Progenitor cell of endocrine pancreas (in vitro differentiated cells): ENCODE measurements at regions not wholly inside any gene's neighbourhood (a gene's known extent, or its start where the extent isn't known, plus 50 kb on each side); places are given as distances from the start of the nearest gene placed in this dataset.

Experiments
- DNase-seq: peaks from one replicate; pipeline ENCODE4 v3.0.0; 2021; ENCODE audit warnings: low spot score; ENCODE audit not compliant: unreplicated experiment
- H3K27ac Mint-ChIP-seq: 2 replicates; pipeline ENCODE4 v1.8.0; 2021; ENCODE audit warnings: mild to moderate bottlenecking, moderate library complexity, mixed read lengths
- H3K27me3 Mint-ChIP-seq: 2 replicates; pipeline ENCODE4 v1.8.0; 2021; ENCODE audit warnings: mixed read lengths
- H3K36me3 Mint-ChIP-seq: 2 replicates; pipeline ENCODE4 v1.8.0; 2022; ENCODE audit warnings: mixed read lengths; ENCODE audit not compliant: insufficient read depth
- H3K4me1 Mint-ChIP-seq: 2 replicates; pipeline ENCODE4 v1.8.0; 2021; ENCODE audit warnings: low read depth, mixed read lengths
- H3K4me3 Mint-ChIP-seq: 2 replicates; pipeline ENCODE4 v1.8.0; 2021; ENCODE audit warnings: low read depth, mild to moderate bottlenecking, moderate library complexity, mixed read lengths
- H3K9me3 Mint-ChIP-seq: 2 replicates; pipeline ENCODE4 v1.8.0; 2021; ENCODE audit warnings: low read depth, mixed read lengths
- CTCF ChIP-seq: fragments of 200-600 bp; sonication (generic); IDR thresholded peaks from one replicate; pipeline ENCODE4 v1.5.0; 2021; ENCODE audit warnings: antibody characterized with exemption, mild to moderate bottlenecking; ENCODE audit not compliant: unreplicated experiment

- Mint-ChIP-seq H3K4me3 (no peak overlapping the region), H3K27ac (no peak overlapping the region), H3K36me3 (no peaks in the 10 kb centered on the region), H3K9me3 (peaks cover 37% of the 10 kb centered on the region), H3K4me1 (no peaks in the 10 kb centered on the region), H3K27me3 (no peaks in the 10 kb centered on the region)
- no peak for DNase-seq
- TF ChIP-seq CTCF = no peak
Observed at GRCh38 chr20:7806831-7807230, 133.4 kb downstream of the HAO1 start.

GRCh38 chr20:7817286-7817685 lies 123.0 kb downstream of the HAO1 start:
- DNase-seq = no peak
- TF ChIP-seq CTCF = no peak
- Mint-ChIP-seq H3K27ac (no peak overlapping the region), H3K27me3 (no peaks in the 10 kb centered on the region), H3K9me3 (no peaks in the 10 kb centered on the region), H3K4me3 (no peak overlapping the region), H3K4me1 (peaks cover 2% of the 10 kb centered on the region), H3K36me3 (no peaks in the 10 kb centered on the region)

DNA sequence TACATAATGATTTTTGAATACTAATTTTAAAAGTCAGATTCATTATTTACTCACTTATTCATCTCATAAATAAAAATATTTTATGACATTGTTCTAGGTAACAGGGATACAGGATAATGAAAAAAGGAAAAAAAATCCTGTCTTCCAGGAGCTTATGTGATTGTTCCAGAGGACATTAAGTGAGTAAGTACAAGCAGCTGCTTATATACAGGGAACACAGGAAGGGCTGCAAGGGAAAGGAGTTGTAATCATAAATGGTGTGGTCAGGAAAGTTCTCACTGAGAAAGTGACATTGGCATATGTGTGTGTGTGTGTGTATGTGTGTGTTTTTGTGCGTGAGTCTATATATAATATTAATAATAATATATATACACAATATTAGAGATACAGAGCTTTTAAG lies 121.8 kb downstream of the HAO1 start:
- TF ChIP-seq CTCF = no peak
- Mint-ChIP-seq H3K27ac (no peak overlapping the region), H3K9me3 (peaks cover 1% of the 10 kb centered on the region), H3K4me1 (peaks cover 2% of the 10 kb centered on the region), H3K27me3 (no peaks in the 10 kb centered on the region), H3K4me3 (no peak overlapping the region), H3K36me3 (no peaks in the 10 kb centered on the region)
- DNase-seq = no peak

- no peak overlapping the region for H3K4me3 Mint-ChIP-seq
- no peaks in the 10 kb centered on the region for H3K27me3 Mint-ChIP-seq
- H3K27ac Mint-ChIP-seq = no peak overlapping the region
- no peaks in the 10 kb centered on the region for H3K36me3 Mint-ChIP-seq
- no peak for DNase-seq
- H3K9me3 Mint-ChIP-seq = peaks cover 3% of the 10 kb centered on the region
- no peaks in the 10 kb centered on the region for H3K4me1 Mint-ChIP-seq
- TF ChIP-seq CTCF = no peak
Observed at GRCh38 chr20:7820897-7821296, 119.4 kb downstream of the HAO1 start.

DNA sequence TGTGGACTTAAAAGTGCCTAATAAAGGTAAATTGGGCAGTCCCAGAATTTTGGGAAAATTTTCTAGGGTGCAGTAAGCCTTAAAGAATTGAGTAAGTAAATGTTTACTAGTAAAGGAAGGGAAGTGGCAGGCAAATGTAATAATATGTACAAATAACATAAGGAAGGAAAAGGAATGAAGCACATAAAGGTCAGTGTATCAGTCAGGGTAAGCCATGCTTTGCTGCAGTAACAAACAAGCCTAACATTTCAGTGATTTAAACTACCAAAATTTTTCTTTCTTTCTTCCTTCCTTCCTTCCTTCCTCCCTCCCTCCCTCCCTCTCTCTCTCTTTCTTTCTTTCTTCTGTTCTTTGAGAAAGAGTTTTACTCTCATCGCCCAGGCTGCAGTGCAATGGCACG lies 117.5 kb downstream of the HAO1 start:
- no peaks in the 10 kb centered on the region for H3K27me3 Mint-ChIP-seq
- no peaks in the 10 kb centered on the region for H3K4me1 Mint-ChIP-seq
- H3K36me3 Mint-ChIP-seq = no peaks in the 10 kb centered on the region
- no peak overlapping the region for H3K4me3 Mint-ChIP-seq
- peaks cover 3% of the 10 kb centered on the region for H3K9me3 Mint-ChIP-seq
- no peak overlapping the region for H3K27ac Mint-ChIP-seq
- DNase-seq = no peak
- no peak for TF ChIP-seq CTCF

- Mint-ChIP-seq H3K27me3 (no peaks in the 10 kb centered on the region), H3K27ac (no peak overlapping the region), H3K4me1 (no peaks in the 10 kb centered on the region), H3K36me3 (no peaks in the 10 kb centered on the region), H3K9me3 (peaks cover 2% of the 10 kb centered on the region), H3K4me3 (no peak overlapping the region)
- no peak for TF ChIP-seq CTCF
- DNase-seq = no peak
Observed at GRCh38 chr20:7828437-7828836, 111.8 kb downstream of the HAO1 start.
